ENCODE measurements at regions not wholly inside any gene's neighbourhood (a gene's known extent, or its start where the extent isn't known, plus 50 kb on each side); places are given as distances from the start of the nearest gene placed in this dataset.

DNA sequence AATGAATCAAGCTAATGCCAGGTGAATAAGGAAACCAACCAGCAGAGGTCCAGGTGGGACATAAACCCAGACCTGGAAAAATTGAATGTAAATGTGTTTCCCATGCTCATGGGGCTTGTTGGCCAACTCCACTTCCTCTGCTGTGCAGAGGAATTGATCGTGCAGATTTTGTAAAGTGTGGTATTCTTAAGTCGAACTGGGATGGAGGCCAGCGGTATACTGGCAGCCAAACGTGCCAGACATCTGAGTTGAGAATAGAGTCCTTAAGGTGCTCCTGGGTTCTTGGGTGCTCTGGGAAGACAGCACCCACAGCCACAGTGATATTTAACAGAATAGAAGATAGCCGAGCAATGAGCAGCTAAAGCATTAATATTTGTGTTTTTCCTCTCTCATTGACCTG is 146.5 kb upstream of the LGALSL start:
- TF ChIP-seq, protein P1, sequence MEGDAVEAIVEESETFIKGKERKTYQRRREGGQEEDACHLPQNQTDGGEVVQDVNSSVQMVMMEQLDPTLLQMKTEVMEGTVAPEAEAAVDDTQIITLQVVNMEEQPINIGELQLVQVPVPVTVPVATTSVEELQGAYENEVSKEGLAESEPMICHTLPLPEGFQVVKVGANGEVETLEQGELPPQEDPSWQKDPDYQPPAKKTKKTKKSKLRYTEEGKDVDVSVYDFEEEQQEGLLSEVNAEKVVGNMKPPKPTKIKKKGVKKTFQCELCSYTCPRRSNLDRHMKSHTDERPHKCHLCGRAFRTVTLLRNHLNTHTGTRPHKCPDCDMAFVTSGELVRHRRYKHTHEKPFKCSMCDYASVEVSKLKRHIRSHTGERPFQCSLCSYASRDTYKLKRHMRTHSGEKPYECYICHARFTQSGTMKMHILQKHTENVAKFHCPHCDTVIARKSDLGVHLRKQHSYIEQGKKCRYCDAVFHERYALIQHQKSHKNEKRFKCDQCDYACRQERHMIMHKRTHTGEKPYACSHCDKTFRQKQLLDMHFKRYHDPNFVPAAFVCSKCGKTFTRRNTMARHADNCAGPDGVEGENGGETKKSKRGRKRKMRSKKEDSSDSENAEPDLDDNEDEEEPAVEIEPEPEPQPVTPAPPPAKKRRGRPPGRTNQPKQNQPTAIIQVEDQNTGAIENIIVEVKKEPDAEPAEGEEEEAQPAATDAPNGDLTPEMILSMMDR (IDR thresholded peaks at IDR 0.05; ENCODE audit: low read depth, low read length): no peak

DNA sequence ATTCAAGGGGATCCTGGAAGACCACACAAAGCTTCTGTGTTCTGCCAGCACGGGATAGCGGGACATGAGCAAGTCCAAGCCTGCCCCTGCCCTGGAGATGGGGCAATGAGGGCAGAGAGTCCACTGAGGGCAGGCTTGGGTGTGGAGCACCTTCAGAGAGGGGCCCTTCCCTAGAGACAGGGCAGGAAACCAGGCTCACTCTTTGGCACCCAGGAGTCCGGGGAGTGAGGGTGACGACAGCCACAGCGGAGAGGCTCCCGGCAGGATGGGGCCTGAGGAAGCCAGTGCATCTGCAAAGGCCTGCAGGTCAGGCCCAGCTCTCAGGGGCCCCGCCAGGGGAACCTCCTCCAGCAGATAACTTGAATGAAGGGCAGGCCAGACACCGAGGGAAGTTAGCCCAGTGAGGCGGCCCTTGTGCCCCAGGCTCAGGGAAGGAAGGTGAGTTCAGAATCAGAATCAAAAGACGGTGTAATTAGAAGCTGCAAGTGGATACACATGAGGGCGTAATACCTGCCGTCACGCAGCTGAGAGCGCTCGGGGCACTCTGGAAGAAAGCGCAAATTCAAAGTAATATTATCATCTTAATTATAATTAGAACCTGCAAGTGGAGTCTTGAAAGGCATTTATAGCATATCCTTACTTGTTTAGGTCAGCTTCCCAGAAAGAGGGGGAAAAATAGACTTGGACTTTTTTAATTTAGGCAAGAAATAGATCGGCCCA is 142.6 kb upstream of the LGALSL start:
- H3K4me3 ChIP-seq (ENCODE audit: low read depth, low read length): no peak overlapping the region
- TF ChIP-seq, protein P1 (IDR thresholded peaks at IDR 0.05; ENCODE audit: low read depth, low read length): no peak

More for the DNA sequence above, 146.5 kb upstream of the LGALSL start:
- no peak overlapping the region for H3K4me3 ChIP-seq (ENCODE audit: low read depth, low read length)

DNA sequence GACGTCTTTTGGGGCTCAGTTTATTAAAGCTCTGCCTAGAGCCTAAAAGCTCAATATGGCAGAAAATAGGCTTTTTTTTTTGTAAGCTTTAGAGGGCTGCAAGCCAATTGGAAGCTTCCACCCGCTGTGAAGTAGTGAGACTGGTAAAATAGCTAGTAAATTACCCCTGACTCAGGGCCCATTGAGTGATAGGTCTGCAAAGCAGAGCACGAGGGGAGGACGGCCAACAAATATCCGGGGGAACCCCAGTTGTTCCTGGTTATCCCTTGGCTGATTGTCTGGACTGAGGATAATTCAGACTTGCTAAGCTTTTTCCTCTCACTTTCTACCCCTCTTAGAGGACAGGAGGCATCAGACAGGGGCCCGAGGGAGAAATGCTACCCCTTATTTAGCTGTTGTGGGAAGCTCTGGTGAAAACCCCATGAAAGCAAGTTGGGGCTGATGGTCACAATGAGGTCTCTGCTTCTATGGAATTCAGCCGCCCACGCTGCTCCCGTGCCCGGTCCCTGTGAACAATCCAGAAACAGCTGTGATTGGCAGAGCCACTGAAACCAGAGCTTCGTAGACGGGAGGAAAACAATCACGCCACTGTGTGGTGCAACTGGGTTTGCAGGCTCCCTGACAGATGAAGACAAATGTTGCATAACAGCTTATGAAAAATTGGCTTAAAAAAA is 141.9 kb upstream of the LGALSL start:
- H3K4me3 ChIP-seq (ENCODE audit: low read depth, low read length): no peak overlapping the region
- TF ChIP-seq, protein P1 (IDR thresholded peaks at IDR 0.05; ENCODE audit: low read depth, low read length): no peak; the same call in 1 of the 2 replicates

DNA sequence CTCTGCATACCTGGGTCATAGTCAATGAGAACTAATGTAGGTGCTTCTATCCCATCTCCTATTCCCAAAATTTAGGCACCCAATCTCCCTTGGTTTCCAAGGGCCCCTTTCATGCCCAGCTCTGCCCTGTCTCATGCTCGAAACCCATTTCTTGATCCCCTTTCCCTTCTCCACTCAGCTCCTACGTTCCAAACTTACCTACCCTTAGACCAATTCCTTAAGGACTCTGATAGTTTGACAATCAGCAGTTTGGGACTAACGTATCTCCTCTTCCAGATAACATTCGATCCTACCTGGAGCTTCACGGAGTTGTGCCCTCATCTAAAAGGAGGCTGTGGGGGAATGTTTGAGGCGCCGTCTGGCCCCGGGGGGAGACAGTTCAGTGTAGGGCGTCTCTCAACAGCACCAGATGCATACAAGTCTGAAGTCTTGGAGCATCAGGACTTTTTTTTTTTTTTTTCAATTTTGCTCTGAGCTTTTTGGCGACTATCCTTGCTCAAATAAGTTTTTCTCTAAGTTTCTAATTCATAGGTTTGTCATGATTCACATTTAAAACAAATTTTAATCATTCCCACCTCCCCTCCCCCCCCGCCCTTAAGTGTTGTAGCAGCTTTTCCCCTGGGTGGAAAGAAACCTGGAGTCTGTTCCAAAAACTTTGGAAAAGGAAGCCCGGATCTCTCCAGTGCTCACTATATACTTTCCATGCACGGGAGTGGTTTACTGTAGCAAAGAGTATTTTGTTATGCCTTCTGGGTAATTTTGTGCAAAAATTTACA is 141.2 kb upstream of the LGALSL start:
- H3K4me3 ChIP-seq (ENCODE audit: low read depth, low read length): no peak overlapping the region
- TF ChIP-seq, protein P1 (IDR thresholded peaks at IDR 0.05; ENCODE audit: low read depth, low read length): no peak

DNA sequence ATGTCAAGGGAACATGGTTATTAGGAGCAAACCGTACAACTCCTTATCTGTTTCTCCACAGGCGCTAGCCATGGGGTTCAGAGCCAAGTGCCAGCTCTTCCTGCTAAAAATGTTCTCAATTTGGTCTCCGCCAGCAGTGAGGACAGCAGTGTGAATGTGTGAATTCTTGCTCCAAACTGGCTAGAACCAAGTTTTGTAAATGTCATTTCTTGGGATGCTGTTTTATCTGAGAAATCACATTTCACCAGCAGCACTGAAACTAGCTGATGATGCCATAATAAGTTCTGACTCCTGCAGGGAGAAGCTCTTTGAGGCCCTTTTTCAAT is 140.6 kb upstream of the LGALSL start:
- TF ChIP-seq, protein P1 (IDR thresholded peaks at IDR 0.05; ENCODE audit: low read depth, low read length): no peak
- H3K4me3 ChIP-seq (ENCODE audit: low read depth, low read length): no peak overlapping the region

DNA sequence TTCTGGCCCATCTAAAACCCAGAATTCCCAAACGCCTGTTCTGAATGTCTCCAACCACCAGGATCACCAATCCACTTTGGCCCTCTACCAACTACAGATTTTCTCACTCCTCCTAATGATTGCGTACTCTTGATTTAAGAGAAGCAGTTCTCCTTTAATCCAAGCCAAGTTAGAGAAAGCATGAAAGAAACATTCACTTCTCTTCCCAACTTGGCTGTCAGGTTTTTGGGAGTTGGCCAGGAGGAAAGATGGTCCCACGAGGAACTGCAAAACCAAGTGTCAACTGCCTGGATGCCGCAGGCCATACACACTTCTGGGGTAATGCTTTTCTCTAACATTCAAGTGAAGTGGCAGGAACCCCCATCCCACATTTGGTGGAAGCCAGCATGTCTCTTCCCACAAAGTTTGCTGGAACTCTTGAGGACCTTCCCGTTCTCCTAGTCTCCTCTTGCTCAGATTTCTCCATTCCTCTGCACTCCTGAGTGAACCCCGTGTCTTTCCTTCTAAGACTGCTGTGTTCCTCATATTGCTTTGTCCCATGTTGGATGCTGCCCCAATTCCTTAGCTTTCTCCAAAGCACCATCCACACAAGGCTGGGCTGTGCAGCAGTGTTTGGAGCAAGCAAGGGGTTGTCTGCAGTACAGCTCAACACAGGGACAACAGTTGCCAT is 138.5 kb upstream of the LGALSL start:
- TF ChIP-seq, protein P1 (IDR thresholded peaks at IDR 0.05; ENCODE audit: low read depth, low read length): no peak
- H3K4me3 ChIP-seq (ENCODE audit: low read depth, low read length): no peak overlapping the region
